GM23338 (cell line): ENCODE measurements at regions not wholly inside any gene's neighbourhood (a gene's known extent, or its start where the extent isn't known, plus 50 kb on each side); places are given as distances from the start of the nearest gene placed in this dataset.

Experiments
- ATAC-seq: fragments of 200-7000 bp; cut with Tn5 transposase; 3 replicates; pipeline ENCODE4 v1.9.1; 2020
- DNase-seq: peaks from one replicate; pipeline ENCODE4 v3.0.0-alpha.2; 2015; ENCODE audit warnings: low spot score
- H2AFZ ChIP-seq: fragments of 200-600 bp; sonication (generic); 2 replicates; pipeline ENCODE4 v1.8.0; 2016; ENCODE audit warnings: antibody characterized with exemption, mild to moderate bottlenecking, moderate library complexity
- H3F3A ChIP-seq: fragments of 200-600 bp; sonication (generic); replicated peaks from 2 replicates; pipeline ENCODE4 v1.8.0; 2017; ENCODE audit warnings: antibody characterized with exemption, mixed run types, low read depth
- H3K27ac ChIP-seq: fragments of 200-600 bp; sonication (generic); 2 replicates; pipeline ENCODE4 v1.6.1; 2016; ENCODE audit warnings: low read depth
- H3K27me3 ChIP-seq: fragments of 200-600 bp; sonication (generic); 2 replicates; pipeline ENCODE4 v1.8.0; 2016; ENCODE audit warnings: mild to moderate bottlenecking, mixed run types, moderate library complexity; ENCODE audit not compliant: insufficient read depth
- H3K36me3 ChIP-seq: fragments of 200-600 bp; sonication (generic); 2 replicates; pipeline ENCODE4 v1.8.0; 2016; ENCODE audit warnings: mild to moderate bottlenecking; ENCODE audit not compliant: insufficient read depth
- H3K4me1 ChIP-seq: fragments of 200-600 bp; sonication (generic); 2 replicates; pipeline ENCODE4 v1.8.0; 2016; ENCODE audit warnings: mild to moderate bottlenecking, moderate library complexity; ENCODE audit not compliant: insufficient read depth
- H3K4me2 ChIP-seq: fragments of 200-600 bp; sonication (generic); 2 replicates; pipeline ENCODE4 v1.7.1; 2017; ENCODE audit warnings: mixed run types
- H3K4me3 ChIP-seq: fragments of 200-600 bp; sonication (generic); 2 replicates; pipeline ENCODE4 v1.6.1; 2016; ENCODE audit warnings: mixed run types
- H3K79me2 ChIP-seq: fragments of 200-600 bp; sonication (generic); replicated peaks from 2 replicates; pipeline ENCODE4 v1.8.0; 2017; ENCODE audit warnings: mild to moderate bottlenecking; ENCODE audit not compliant: insufficient read depth
- H3K9me2 ChIP-seq: fragments of 200-600 bp; sonication (generic); 2 replicates; pipeline ENCODE4 v1.8.0; 2017; ENCODE audit not compliant: insufficient read depth
- H4K20me1 ChIP-seq: fragments of 200-600 bp; sonication (generic); replicated peaks from 2 replicates; pipeline ENCODE4 v1.8.0; 2017; ENCODE audit warnings: mild to moderate bottlenecking; ENCODE audit not compliant: insufficient read depth
- H3K27ac Mint-ChIP-seq: 2 replicates; pipeline ENCODE4 v1.8.0; 2020; ENCODE audit warnings: inconsistent platforms, mild to moderate bottlenecking, moderate library complexity, mixed read lengths
- H3K27me3 Mint-ChIP-seq: 3 replicates; pipeline ENCODE4 v1.8.0; 2022; ENCODE audit warnings: low read depth, mild to moderate bottlenecking, moderate library complexity, mixed read lengths, inconsistent platforms; ENCODE audit not compliant: insufficient read depth, poor library complexity
- H3K36me3 Mint-ChIP-seq: 3 replicates; pipeline ENCODE4 v1.8.0; 2021; ENCODE audit warnings: low read depth, mild to moderate bottlenecking, inconsistent platforms, moderate library complexity, mixed read lengths
- H3K4me1 Mint-ChIP-seq: 3 replicates; pipeline ENCODE4 v1.8.0; 2020; ENCODE audit warnings: mild to moderate bottlenecking, inconsistent platforms, mixed read lengths
- H3K4me3 Mint-ChIP-seq: 3 replicates; pipeline ENCODE4 v1.8.0; 2021; ENCODE audit warnings: moderate library complexity, mild to moderate bottlenecking, inconsistent platforms, mixed read lengths
- H3K9me3 Mint-ChIP-seq: 3 replicates; pipeline ENCODE4 v1.8.0; 2020; ENCODE audit warnings: moderate library complexity, mild to moderate bottlenecking, inconsistent platforms, mixed read lengths
- CREB1 ChIP-seq: fragments of 250-450 bp; sonication (Bioruptor Pico); IDR thresholded peaks from 2 replicates; pipeline ENCODE4 v1.5.0; 2020; ENCODE audit warnings: low read depth, mild to moderate bottlenecking, moderate library complexity
- EZH2 ChIP-seq: fragments of 200-600 bp; sonication (generic); IDR thresholded peaks from one replicate; pipeline ENCODE4 v1.8.0; 2017; ENCODE audit warnings: antibody characterized with exemption, mild to moderate bottlenecking, low read depth; ENCODE audit not compliant: unreplicated experiment
- EZH2phosphoT487 ChIP-seq: fragments of 200-600 bp; sonication (generic); IDR thresholded peaks from one replicate; pipeline ENCODE4 v1.8.1; 2018; ENCODE audit warnings: antibody characterized with exemption; ENCODE audit not compliant: unreplicated experiment
- NANOG ChIP-seq: IDR thresholded peaks from 2 replicates; pipeline ENCODE4 v1.6.1; 2016; ENCODE audit warnings: antibody characterized with exemption, borderline replicate concordance
- POLR2AphosphoS5 ChIP-seq: IDR thresholded peaks from 2 replicates; pipeline ENCODE4 v1.6.1; 2016; ENCODE audit warnings: antibody characterized with exemption, low read depth
- STAT1 ChIP-seq: IDR thresholded peaks from one replicate; pipeline ENCODE4 v1.6.1; 2016; ENCODE audit warnings: antibody characterized with exemption; ENCODE audit not compliant: unreplicated experiment
- ZNF331 ChIP-seq: fragments of 250-450 bp; sonication (Bioruptor Pico); IDR thresholded peaks from 2 replicates; pipeline ENCODE4 v1.5.0; 2020; ENCODE audit warnings: low read depth, mild to moderate bottlenecking, moderate library complexity
- TF ChIP-seq, protein P1 (sequence below): IDR thresholded peaks from 2 replicates; pipeline ENCODE4 v1.6.1; 2016; ENCODE audit warnings: antibody characterized with exemption
- TF ChIP-seq, protein P2 (sequence below): fragments of 250-450 bp; sonication (Bioruptor Pico); IDR thresholded peaks from 2 replicates; pipeline ENCODE4 v1.5.0; 2020; ENCODE audit warnings: mild to moderate bottlenecking, moderate library complexity

DNA sequence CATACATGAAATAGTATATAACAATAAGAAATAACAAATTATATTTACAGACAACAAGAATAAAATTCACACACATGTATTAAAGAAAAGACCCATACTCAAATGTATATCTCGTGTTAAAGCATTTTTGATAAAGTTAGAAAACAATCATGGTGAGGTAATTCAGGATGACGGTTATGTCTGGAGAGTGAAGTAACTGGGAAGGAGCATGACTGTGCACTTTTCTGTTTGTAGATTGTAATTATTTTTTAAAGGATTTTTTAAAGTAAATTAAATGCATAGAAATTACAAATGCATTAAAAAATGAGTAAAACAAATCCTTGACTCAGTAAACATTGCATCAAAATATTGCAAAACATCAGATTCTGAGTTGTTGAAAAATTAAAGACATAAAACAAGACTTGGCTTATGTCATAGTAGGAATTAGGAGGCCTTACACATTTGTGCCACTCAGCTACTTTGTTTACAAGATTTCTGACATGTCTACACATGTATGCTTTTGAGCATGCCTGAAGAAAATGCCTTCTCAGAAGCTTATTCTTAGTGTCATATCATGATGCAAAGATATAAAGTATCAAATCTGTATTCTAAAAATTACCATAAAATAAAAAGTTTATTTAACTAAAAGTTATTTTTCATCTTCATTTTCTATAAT, 1325.1 kb downstream of the SLC16A7 start:
- Histone ChIP-seq H3K4me1 (no peaks in the 10 kb centered on the region), H2AFZ (no peak overlapping the region), H3K27me3 (no peaks in the 10 kb centered on the region), H3K27ac (no peak overlapping the region), H4K20me1 (no peaks in the 10 kb centered on the region), H3K4me2 (no peak overlapping the region), H3F3A (no peaks in the 10 kb centered on the region), H3K36me3 (no peaks in the 10 kb centered on the region), H3K79me2 (no peaks in the 10 kb centered on the region), H3K4me3 (no peak overlapping the region), H3K9me2 (no peaks in the 10 kb centered on the region)
- Mint-ChIP-seq H3K27ac (no peak overlapping the region), H3K9me3 (no peaks in the 10 kb centered on the region), H3K27me3 (no peaks in the 10 kb centered on the region), H3K4me1 (no peaks in the 10 kb centered on the region), H3K4me3 (no peak overlapping the region), H3K36me3 (no peaks in the 10 kb centered on the region)
- ATAC-seq (no peak), DNase-seq (no peak)
- TF ChIP-seq POLR2AphosphoS5 (no peak), EZH2phosphoT487 (no peak), ZNF331 (no peak)

DNA sequence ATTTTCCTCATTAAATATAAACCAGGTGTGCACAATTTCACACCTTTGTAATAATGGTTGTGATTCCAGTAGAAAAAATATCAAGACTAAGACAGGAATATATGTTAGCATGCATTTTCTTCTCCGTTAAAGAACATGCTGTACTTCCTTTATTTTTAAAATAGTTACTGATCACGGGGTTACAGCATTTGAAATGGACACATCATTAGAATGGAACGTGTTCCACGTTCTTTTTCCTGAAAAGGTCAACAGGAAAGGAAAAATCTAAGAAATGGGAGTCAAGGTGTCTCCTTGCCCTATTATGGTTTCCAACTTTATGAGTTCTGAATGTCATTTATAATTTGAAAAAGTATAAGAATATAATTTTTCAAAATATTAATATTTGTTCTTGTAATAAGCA, 1325.7 kb downstream of the SLC16A7 start:
- H3K79me2 ChIP-seq = no peaks in the 10 kb centered on the region
- Mint-ChIP-seq H3K36me3 (no peaks in the 10 kb centered on the region), H3K9me3 (no peaks in the 10 kb centered on the region), H3K4me3 (no peak overlapping the region), H3K4me1 (no peaks in the 10 kb centered on the region), H3K27me3 (no peaks in the 10 kb centered on the region), H3K27ac (0 out of 2 replicates have a peak overlapping the region, but pooled peaks have one; percentile 18)
- H3K27ac ChIP-seq = no peak overlapping the region
- H3K9me2 ChIP-seq = no peaks in the 10 kb centered on the region
- H3K4me2 ChIP-seq = no peak overlapping the region
- no peaks in the 10 kb centered on the region for H3F3A ChIP-seq
- ATAC-seq (no peak), DNase-seq (no peak)
- no peaks in the 10 kb centered on the region for H4K20me1 ChIP-seq
- H3K36me3 ChIP-seq = no peaks in the 10 kb centered on the region
- no peaks in the 10 kb centered on the region for H3K4me1 ChIP-seq
- no peak overlapping the region for H3K4me3 ChIP-seq
- no peaks in the 10 kb centered on the region for H3K27me3 ChIP-seq
- TF ChIP-seq NANOG (no peak), POLR2AphosphoS5 (no peak), EZH2 (no peak)
- TF ChIP-seq, protein P1, sequence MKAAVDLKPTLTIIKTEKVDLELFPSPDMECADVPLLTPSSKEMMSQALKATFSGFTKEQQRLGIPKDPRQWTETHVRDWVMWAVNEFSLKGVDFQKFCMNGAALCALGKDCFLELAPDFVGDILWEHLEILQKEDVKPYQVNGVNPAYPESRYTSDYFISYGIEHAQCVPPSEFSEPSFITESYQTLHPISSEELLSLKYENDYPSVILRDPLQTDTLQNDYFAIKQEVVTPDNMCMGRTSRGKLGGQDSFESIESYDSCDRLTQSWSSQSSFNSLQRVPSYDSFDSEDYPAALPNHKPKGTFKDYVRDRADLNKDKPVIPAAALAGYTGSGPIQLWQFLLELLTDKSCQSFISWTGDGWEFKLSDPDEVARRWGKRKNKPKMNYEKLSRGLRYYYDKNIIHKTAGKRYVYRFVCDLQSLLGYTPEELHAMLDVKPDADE = no peak
- H2AFZ ChIP-seq = no peak overlapping the region

DNA sequence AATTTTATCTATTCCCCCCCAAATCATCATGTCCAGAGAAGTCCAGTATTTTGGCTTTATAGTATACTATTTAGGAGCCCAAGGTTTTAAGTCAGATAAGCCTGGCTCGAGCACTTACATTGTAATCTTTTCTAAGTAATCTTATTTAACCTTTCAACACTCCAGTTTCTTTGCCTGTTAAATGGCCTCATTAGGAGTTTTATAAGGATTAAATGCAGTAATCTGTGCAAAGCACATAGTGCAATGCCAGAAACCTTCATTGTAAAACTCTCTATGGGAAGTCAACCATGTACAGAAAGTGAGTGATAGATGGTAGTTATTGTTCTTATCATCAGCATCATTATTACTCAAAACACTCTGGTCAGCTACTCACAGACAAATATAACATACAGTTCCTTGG, 1330.4 kb downstream of the SLC16A7 start:
- Histone ChIP-seq H3K4me2 (no peak overlapping the region), H3K4me3 (no peak overlapping the region), H3K79me2 (no peaks in the 10 kb centered on the region), H3K4me1 (no peaks in the 10 kb centered on the region), H3K27me3 (no peaks in the 10 kb centered on the region), H4K20me1 (no peaks in the 10 kb centered on the region), H3K9me2 (no peaks in the 10 kb centered on the region), H3K36me3 (no peaks in the 10 kb centered on the region), H2AFZ (no peak overlapping the region), H3K27ac (no peak overlapping the region), H3F3A (no peaks in the 10 kb centered on the region)
- Mint-ChIP-seq H3K36me3 (no peaks in the 10 kb centered on the region), H3K4me1 (no peaks in the 10 kb centered on the region), H3K27ac (no peak overlapping the region), H3K9me3 (no peaks in the 10 kb centered on the region), H3K4me3 (no peak overlapping the region), H3K27me3 (no peaks in the 10 kb centered on the region)
- DNase-seq (no peak), ATAC-seq (no peak)
- TF ChIP-seq NANOG = no peak
- TF ChIP-seq, protein P2, sequence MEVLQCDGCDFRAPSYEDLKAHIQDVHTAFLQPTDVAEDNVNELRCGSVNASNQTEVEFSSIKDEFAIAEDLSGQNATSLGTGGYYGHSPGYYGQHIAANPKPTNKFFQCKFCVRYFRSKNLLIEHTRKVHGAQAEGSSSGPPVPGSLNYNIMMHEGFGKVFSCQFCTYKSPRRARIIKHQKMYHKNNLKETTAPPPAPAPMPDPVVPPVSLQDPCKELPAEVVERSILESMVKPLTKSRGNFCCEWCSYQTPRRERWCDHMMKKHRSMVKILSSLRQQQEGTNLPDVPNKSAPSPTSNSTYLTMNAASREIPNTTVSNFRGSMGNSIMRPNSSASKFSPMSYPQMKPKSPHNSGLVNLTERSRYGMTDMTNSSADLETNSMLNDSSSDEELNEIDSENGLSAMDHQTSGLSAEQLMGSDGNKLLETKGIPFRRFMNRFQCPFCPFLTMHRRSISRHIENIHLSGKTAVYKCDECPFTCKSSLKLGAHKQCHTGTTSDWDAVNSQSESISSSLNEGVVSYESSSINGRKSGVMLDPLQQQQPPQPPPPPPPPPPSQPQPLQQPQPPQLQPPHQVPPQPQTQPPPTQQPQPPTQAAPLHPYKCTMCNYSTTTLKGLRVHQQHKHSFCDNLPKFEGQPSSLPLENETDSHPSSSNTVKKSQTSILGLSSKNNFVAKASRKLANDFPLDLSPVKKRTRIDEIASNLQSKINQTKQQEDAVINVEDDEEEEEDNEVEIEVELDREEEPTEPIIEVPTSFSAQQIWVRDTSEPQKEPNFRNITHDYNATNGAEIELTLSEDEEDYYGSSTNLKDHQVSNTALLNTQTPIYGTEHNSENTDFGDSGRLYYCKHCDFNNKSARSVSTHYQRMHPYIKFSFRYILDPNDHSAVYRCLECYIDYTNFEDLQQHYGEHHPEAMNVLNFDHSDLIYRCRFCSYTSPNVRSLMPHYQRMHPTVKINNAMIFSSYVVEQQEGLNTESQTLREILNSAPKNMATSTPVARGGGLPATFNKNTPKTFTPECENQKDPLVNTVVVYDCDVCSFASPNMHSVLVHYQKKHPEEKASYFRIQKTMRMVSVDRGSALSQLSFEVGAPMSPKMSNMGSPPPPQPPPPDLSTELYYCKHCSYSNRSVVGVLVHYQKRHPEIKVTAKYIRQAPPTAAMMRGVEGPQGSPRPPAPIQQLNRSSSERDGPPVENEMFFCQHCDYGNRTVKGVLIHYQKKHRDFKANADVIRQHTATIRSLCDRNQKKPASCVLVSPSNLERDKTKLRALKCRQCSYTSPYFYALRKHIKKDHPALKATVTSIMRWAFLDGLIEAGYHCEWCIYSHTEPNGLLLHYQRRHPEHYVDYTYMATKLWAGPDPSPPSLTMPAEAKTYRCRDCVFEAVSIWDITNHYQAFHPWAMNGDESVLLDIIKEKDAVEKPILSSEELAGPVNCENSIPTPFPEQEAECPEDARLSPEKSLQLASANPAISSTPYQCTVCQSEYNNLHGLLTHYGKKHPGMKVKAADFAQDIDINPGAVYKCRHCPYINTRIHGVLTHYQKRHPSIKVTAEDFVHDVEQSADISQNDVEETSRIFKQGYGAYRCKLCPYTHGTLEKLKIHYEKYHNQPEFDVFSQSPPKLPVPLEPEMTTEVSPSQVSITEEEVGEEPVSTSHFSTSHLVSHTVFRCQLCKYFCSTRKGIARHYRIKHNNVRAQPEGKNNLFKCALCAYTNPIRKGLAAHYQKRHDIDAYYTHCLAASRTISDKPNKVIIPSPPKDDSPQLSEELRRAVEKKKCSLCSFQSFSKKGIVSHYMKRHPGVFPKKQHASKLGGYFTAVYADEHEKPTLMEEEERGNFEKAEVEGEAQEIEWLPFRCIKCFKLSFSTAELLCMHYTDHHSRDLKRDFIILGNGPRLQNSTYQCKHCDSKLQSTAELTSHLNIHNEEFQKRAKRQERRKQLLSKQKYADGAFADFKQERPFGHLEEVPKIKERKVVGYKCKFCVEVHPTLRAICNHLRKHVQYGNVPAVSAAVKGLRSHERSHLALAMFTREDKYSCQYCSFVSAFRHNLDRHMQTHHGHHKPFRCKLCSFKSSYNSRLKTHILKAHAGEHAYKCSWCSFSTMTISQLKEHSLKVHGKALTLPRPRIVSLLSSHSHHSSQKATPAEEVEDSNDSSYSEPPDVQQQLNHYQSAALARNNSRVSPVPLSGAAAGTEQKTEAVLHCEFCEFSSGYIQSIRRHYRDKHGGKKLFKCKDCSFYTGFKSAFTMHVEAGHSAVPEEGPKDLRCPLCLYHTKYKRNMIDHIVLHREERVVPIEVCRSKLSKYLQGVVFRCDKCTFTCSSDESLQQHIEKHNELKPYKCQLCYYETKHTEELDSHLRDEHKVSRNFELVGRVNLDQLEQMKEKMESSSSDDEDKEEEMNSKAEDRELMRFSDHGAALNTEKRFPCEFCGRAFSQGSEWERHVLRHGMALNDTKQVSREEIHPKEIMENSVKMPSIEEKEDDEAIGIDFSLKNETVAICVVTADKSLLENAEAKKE (CRISPR knock-in tag) = no peak
- no peak for TF ChIP-seq CREB1
- no peak for TF ChIP-seq EZH2phosphoT487
- no peak for TF ChIP-seq STAT1
- TF ChIP-seq ZNF331 = no peak
